OCI-LY1 (cell line): ENCODE measurements at regions not wholly inside any gene's neighbourhood (a gene's known extent, or its start where the extent isn't known, plus 50 kb on each side); places are given as distances from the start of the nearest gene placed in this dataset.

Experiments
- H2AFZ ChIP-seq: fragments of 200-600 bp; sonication (generic), shearing (Covaris generic); 2 replicates; pipeline ENCODE4 v1.6.0; 2014; ENCODE audit warnings: antibody characterized with exemption, mild to moderate bottlenecking, low read length
- H3F3A ChIP-seq: fragments of 200-600 bp; sonication (generic), shearing (Covaris generic); 2 replicates; pipeline ENCODE4 v1.6.0; 2014; ENCODE audit warnings: mild to moderate bottlenecking, antibody characterized with exemption, low read length, moderate library complexity; ENCODE audit not compliant: insufficient read depth
- H3K27ac ChIP-seq: fragments of 200-600 bp; sonication (generic); 2 replicates; pipeline ENCODE4 v1.5.1; 2014; ENCODE audit warnings: low read length, mixed run types, mild to moderate bottlenecking, low read depth; ENCODE audit not compliant: poor library complexity, severe bottlenecking
- H3K27me3 ChIP-seq: fragments of 200-600 bp; sonication (generic); 2 replicates; pipeline ENCODE4 v1.6.0; 2014; ENCODE audit warnings: antibody characterized with exemption, mild to moderate bottlenecking, low read length, moderate library complexity; ENCODE audit not compliant: insufficient read depth
- H3K36me3 ChIP-seq: fragments of 200-600 bp; sonication (generic); 2 replicates; pipeline ENCODE4 v1.6.1; 2014; ENCODE audit warnings: mild to moderate bottlenecking, antibody characterized with exemption, low read length, moderate library complexity, mixed read lengths; ENCODE audit not compliant: insufficient read depth
- H3K4me1 ChIP-seq: fragments of 200-600 bp; sonication (generic); 2 replicates; pipeline ENCODE4 v1.5.1; 2014; ENCODE audit warnings: mild to moderate bottlenecking, low read length, moderate library complexity; ENCODE audit not compliant: insufficient read depth, severe bottlenecking
- H3K4me2 ChIP-seq: fragments of 200-600 bp; sonication (generic), shearing (Covaris generic); 2 replicates; pipeline ENCODE4 v1.6.1; 2014; ENCODE audit warnings: low read length
- H3K4me3 ChIP-seq: fragments of 200-600 bp; sonication (generic); 2 replicates; pipeline ENCODE4 v1.5.1; 2014; ENCODE audit warnings: low read length, low read depth, mild to moderate bottlenecking, mixed read lengths; ENCODE audit not compliant: poor library complexity, severe bottlenecking
- H3K79me2 ChIP-seq: fragments of 200-600 bp; shearing (Covaris generic); 2 replicates; pipeline ENCODE4 v1.6.1; 2016; ENCODE audit warnings: mixed run types, low read length, mixed read lengths; ENCODE audit not compliant: insufficient read depth
- H3K9ac ChIP-seq: fragments of 200-600 bp; sonication (generic), shearing (Covaris generic); 2 replicates; pipeline ENCODE4 v1.6.1; 2014; ENCODE audit warnings: mild to moderate bottlenecking, low read length, mixed read lengths
- H3K9me2 ChIP-seq: fragments of 200-600 bp; sonication (generic), shearing (Covaris generic); 2 replicates; pipeline ENCODE4 v1.6.1; 2014; ENCODE audit warnings: low read depth, mild to moderate bottlenecking, low read length, mixed read lengths
- H3K9me3 ChIP-seq: fragments of 200-600 bp; shearing (Covaris generic); 2 replicates; pipeline ENCODE4 v1.6.1; 2014; ENCODE audit warnings: low read length, mixed read lengths
- H4K20me1 ChIP-seq: fragments of 200-600 bp; sonication (generic), shearing (Covaris generic); 2 replicates; pipeline ENCODE4 v1.6.0; 2016; ENCODE audit warnings: mild to moderate bottlenecking, low read length; ENCODE audit not compliant: insufficient read depth
- EZH2 ChIP-seq: fragments of 200-600 bp; sonication (generic), shearing (Covaris generic); IDR thresholded peaks from 2 replicates; pipeline ENCODE4 v1.8.0; 2017; ENCODE audit warnings: borderline replicate concordance, mixed run types, mild to moderate bottlenecking, antibody characterized with exemption, low read length, moderate library complexity, mixed read lengths
- TF ChIP-seq, protein P1 (sequence below): fragments of 200-600 bp; sonication (generic), shearing (Covaris generic); IDR thresholded peaks from 2 replicates; pipeline ENCODE4 v1.5.1; 2017; ENCODE audit warnings: mild to moderate bottlenecking, antibody characterized with exemption, low read length, moderate library complexity, mixed read lengths

DNA sequence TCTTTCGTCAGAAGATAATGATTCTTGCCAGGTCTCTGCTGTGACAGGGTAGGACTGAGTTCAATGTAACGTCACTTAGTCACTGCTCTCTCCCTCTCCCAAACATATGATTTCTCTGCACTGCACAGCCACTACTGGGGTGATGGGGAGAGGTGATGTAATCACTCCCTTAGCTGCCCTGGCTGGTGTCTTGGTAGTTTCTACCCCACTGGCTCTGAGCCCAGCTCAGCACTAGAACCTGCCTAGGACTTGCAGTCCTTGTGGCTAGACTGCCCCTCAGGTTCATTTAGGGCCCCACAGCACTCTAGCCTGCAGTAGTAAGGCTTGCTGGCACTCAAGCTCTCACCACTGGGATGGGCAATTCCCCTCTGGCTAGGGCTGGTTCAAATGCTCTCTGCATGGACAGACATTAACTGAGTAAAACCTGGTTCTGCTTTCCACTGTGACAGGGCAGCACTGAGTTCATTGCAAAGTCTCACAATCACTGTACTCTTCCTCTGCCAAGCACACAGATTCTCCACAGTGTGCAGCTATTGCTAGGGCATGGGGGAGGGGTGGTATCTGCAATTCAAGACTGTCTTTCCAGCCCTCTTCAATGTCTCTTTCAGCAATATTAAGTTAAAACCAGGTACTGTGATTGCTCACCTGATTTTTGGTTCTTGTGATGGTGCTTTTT lies 571.4 kb upstream of the FAT3 start:
- Histone ChIP-seq H3K27me3 (no peaks in the 10 kb centered on the region), H3K4me1 (no peaks in the 10 kb centered on the region), H2AFZ (no peak overlapping the region), H3K4me3 (no peak overlapping the region), H3K4me2 (no peak overlapping the region), H3F3A (no peaks in the 10 kb centered on the region), H3K36me3 (no peaks in the 10 kb centered on the region), H4K20me1 (no peaks in the 10 kb centered on the region), H3K9ac (no peak overlapping the region), H3K9me3 (no peaks in the 10 kb centered on the region), H3K9me2 (no peaks in the 10 kb centered on the region), H3K79me2 (no peaks in the 10 kb centered on the region), H3K27ac (no peak overlapping the region)
- no peak for TF ChIP-seq EZH2
- TF ChIP-seq, protein P1, sequence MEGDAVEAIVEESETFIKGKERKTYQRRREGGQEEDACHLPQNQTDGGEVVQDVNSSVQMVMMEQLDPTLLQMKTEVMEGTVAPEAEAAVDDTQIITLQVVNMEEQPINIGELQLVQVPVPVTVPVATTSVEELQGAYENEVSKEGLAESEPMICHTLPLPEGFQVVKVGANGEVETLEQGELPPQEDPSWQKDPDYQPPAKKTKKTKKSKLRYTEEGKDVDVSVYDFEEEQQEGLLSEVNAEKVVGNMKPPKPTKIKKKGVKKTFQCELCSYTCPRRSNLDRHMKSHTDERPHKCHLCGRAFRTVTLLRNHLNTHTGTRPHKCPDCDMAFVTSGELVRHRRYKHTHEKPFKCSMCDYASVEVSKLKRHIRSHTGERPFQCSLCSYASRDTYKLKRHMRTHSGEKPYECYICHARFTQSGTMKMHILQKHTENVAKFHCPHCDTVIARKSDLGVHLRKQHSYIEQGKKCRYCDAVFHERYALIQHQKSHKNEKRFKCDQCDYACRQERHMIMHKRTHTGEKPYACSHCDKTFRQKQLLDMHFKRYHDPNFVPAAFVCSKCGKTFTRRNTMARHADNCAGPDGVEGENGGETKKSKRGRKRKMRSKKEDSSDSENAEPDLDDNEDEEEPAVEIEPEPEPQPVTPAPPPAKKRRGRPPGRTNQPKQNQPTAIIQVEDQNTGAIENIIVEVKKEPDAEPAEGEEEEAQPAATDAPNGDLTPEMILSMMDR, result no peak

DNA sequence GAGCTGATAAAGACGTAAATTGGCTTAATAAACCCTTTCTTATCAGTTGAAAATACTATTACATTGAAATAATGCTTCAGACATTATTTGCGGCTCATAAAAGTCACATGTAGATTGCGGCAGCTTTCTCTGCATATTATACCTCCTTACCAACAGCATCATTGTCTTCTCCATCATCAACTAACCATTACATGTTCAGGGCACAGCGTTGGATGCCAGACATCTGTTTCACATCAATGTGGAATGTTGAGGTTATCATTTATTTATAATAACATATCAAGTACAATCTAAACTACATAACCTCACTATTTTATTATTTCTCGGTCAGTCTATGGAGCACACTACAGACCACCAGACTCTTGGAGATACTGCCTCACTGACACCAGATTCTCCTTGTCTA lies 573.8 kb upstream of the FAT3 start:
- H3K9me2 ChIP-seq, result no peaks in the 10 kb centered on the region
- no peaks in the 10 kb centered on the region for H3F3A ChIP-seq
- no peaks in the 10 kb centered on the region for H3K9me3 ChIP-seq
- H3K79me2 ChIP-seq, result no peaks in the 10 kb centered on the region
- no peaks in the 10 kb centered on the region for H3K27me3 ChIP-seq
- no peak overlapping the region for H3K4me3 ChIP-seq
- no peaks in the 10 kb centered on the region for H3K4me1 ChIP-seq
- no peak overlapping the region for H3K27ac ChIP-seq
- H2AFZ ChIP-seq, result no peak overlapping the region
- TF ChIP-seq, protein P1, result no peak
- TF ChIP-seq EZH2, result no peak
- no peak overlapping the region for H3K9ac ChIP-seq
- H4K20me1 ChIP-seq, result no peaks in the 10 kb centered on the region
- no peak overlapping the region for H3K4me2 ChIP-seq
- no peaks in the 10 kb centered on the region for H3K36me3 ChIP-seq

DNA sequence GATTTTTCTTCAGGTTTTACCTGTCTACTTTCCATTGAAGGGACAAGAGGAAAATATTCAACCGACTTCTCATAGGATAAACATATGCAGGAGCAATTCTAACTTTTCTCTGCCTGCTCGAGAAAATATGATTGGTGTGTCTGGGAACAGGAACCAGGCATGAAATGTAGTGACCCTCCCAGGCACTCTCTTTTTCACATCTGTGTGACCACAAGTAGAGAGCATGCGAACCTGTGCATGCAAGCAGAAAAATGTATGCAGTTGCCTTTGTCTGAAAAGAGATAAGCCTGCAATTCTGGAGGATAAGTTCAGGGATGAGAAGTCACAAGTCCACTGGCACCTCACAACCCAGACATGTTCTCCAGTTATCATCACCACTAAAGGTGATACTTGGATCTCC lies 583.5 kb upstream of the FAT3 start:
- Histone ChIP-seq H2AFZ (no peak overlapping the region), H3K4me2 (no peak overlapping the region), H3F3A (no peaks in the 10 kb centered on the region), H3K36me3 (no peaks in the 10 kb centered on the region), H4K20me1 (no peaks in the 10 kb centered on the region), H3K9me3 (no peaks in the 10 kb centered on the region), H3K9ac (no peak overlapping the region), H3K27ac (no peak overlapping the region), H3K27me3 (no peaks in the 10 kb centered on the region), H3K4me3 (no peak overlapping the region), H3K4me1 (no peaks in the 10 kb centered on the region), H3K9me2 (no peaks in the 10 kb centered on the region), H3K79me2 (no peaks in the 10 kb centered on the region)
- TF ChIP-seq, protein P1, result no peak
- TF ChIP-seq EZH2, result no peak
